Activated B cell treated with CpG ODN at 0.5 μM for 24 hours (primary cell): ENCODE measurements at regions not wholly inside any gene's neighbourhood (a gene's known extent, or its start where the extent isn't known, plus 50 kb on each side); places are given as distances from the start of the nearest gene placed in this dataset.

Source experiments
- ATAC-seq: fragments of 200-7000 bp; cut with Tn5 transposase; one replicate; pipeline ENCODE4 v1.10.0; 2021; ENCODE audit warnings: low read depth, mild to moderate bottlenecking, moderate library complexity
- CTCF ChIA-PET: fragments of 350-600 bp; sonication (Branson Sonifier 250); formaldehyde crosslinking; loops from one replicate; lab custom pipeline; 2021; ENCODE audit warnings: antibody characterized with exemption; lab: Charles Lee
- POLR2A ChIA-PET: fragments of 350-600 bp; sonication (Branson Sonifier 250); formaldehyde crosslinking; loops from one replicate; lab custom pipeline; 2021; ENCODE audit warnings: antibody characterized with exemption; lab: Charles Lee
- DNase-seq: peaks from one replicate; pipeline ENCODE4 v3.0.0; 2022
- H3K27ac Mint-ChIP-seq: one replicate; pipeline ENCODE4 v1.8.0; 2020; ENCODE audit warnings: mixed read lengths
- H3K27me3 Mint-ChIP-seq: one replicate; pipeline ENCODE4 v1.8.0; 2021; ENCODE audit warnings: mixed read lengths
- H3K36me3 Mint-ChIP-seq: one replicate; pipeline ENCODE4 v1.8.0; 2021; ENCODE audit warnings: low read depth, mixed read lengths
- H3K4me1 Mint-ChIP-seq: one replicate; pipeline ENCODE4 v1.8.0; 2021; ENCODE audit warnings: mixed read lengths
- H3K4me3 Mint-ChIP-seq: one replicate; pipeline ENCODE4 v1.8.0; 2020; ENCODE audit warnings: mild to moderate bottlenecking, mixed read lengths
- H3K9me3 Mint-ChIP-seq: one replicate; pipeline ENCODE4 v1.8.0; 2020; ENCODE audit warnings: mixed read lengths
- CTCF ChIP-seq: fragments of 200-600 bp; IDR thresholded peaks from one replicate; pipeline ENCODE4 v1.8.0; 2022; ENCODE audit warnings: antibody characterized with exemption, mild to moderate bottlenecking
- intact Hi-C: fragments of 100-400 bp; cut with micrococcal nuclease; formaldehyde crosslinking; loops from one replicate; pipeline ENCODE4 v1.15.1; 2024

GRCh38 chr3:166127969-166128368, 290.7 kb upstream of the BCHE start:
- H3K36me3 Mint-ChIP-seq: no peaks in the 10 kb centered on the region
- ChIA-PET CTCF (no interaction called here), POLR2A (no interaction called here)
- no peak overlapping the region for H3K27ac Mint-ChIP-seq
- peaks cover 12% of the 10 kb centered on the region for H3K9me3 Mint-ChIP-seq
- ATAC-seq (no peak), DNase-seq (no peak)
- no peaks in the 10 kb centered on the region for H3K4me1 Mint-ChIP-seq
- H3K4me3 Mint-ChIP-seq: no peak overlapping the region
- intact Hi-C loops: no loop called here
- H3K27me3 Mint-ChIP-seq: no peaks in the 10 kb centered on the region
- no peak for TF ChIP-seq CTCF

DNA sequence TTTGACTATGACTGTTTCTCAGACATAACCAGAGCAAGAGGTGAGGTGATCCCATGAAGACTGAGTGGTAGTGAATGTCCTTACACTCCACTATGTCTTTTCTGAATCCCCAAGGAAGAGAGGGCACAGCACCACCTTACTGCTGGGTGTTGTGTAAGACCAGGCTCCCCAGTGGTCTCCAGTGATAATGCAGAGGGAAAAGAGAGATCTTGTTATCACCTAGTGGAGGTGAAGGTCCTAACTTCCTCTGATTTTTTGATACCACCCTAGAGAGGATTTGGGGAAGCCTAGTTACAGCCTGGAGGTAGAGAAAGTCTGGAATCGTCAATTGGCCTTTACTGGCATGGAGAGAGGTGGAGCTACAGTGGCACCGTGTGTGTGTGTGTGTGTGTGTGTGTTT, 288.0 kb upstream of the BCHE start:
- Mint-ChIP-seq H3K27me3 (no peaks in the 10 kb centered on the region), H3K27ac (no peak overlapping the region), H3K4me1 (no peaks in the 10 kb centered on the region), H3K36me3 (no peaks in the 10 kb centered on the region), H3K4me3 (no peak overlapping the region), H3K9me3 (peaks cover 7% of the 10 kb centered on the region)
- DNase-seq: no peak
- intact Hi-C loops: no loop called here
- POLR2A ChIA-PET: no interaction called here
- no peak for TF ChIP-seq CTCF
- CTCF ChIA-PET: no interaction called here
- ATAC-seq: no peak

GRCh38 chr3:166123576-166123975, 286.4 kb upstream of the BCHE start:
- CTCF ChIA-PET: no interaction called here
- intact Hi-C loops: no loop called here
- Mint-ChIP-seq H3K36me3 (no peaks in the 10 kb centered on the region), H3K4me3 (no peak overlapping the region), H3K9me3 (peaks cover 9% of the 10 kb centered on the region), H3K27ac (no peak overlapping the region), H3K4me1 (no peaks in the 10 kb centered on the region), H3K27me3 (no peaks in the 10 kb centered on the region)
- TF ChIP-seq CTCF: no peak
- no peak for DNase-seq
- POLR2A ChIA-PET: no interaction called here
- ATAC-seq: no peak

DNA sequence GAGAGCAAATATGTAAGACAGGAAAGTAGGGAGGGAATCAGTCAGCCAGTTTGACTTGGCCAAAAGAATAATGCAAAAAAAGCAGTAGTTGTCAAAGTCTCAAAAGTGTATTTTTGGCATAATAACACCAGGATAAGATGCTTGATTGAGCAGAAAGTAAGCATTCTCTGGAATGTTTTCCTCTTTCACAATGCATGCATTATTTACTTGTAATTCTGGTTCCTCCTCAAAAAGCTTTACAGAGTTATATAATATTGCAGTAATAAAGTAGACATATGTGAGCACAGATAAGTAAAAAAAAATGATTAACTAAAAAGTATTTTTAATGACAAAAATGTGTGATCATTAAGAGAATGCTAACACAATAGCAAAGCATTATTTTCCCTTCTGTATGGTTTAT, 285.9 kb upstream of the BCHE start:
- CTCF ChIA-PET: no interaction called here
- no peak for TF ChIP-seq CTCF
- H3K9me3 Mint-ChIP-seq: peaks cover 9% of the 10 kb centered on the region

GRCh38 chr3:166118049-166118448, 280.8 kb upstream of the BCHE start:
- intact Hi-C loops: no loop called here

More for the DNA sequence above, 285.9 kb upstream of the BCHE start:
- ATAC-seq (no peak), DNase-seq (no peak)
- H3K27me3 Mint-ChIP-seq: no peaks in the 10 kb centered on the region
- POLR2A ChIA-PET: no interaction called here
- H3K4me1 Mint-ChIP-seq: no peaks in the 10 kb centered on the region
- intact Hi-C loops: no loop called here
- no peak overlapping the region for H3K4me3 Mint-ChIP-seq
- no peak overlapping the region for H3K27ac Mint-ChIP-seq
- no peaks in the 10 kb centered on the region for H3K36me3 Mint-ChIP-seq

More at GRCh38 chr3:166118049-166118448, 280.8 kb upstream of the BCHE start:
- ChIA-PET POLR2A (no interaction called here), CTCF (no interaction called here)
- no peaks in the 10 kb centered on the region for H3K27me3 Mint-ChIP-seq
- H3K4me1 Mint-ChIP-seq: no peaks in the 10 kb centered on the region
- no peak for ATAC-seq
- peaks cover 6% of the 10 kb centered on the region for H3K9me3 Mint-ChIP-seq
- H3K4me3 Mint-ChIP-seq: no peak overlapping the region
- no peak for DNase-seq
- no peak overlapping the region for H3K27ac Mint-ChIP-seq
- no peaks in the 10 kb centered on the region for H3K36me3 Mint-ChIP-seq
- TF ChIP-seq CTCF: no peak
